ENCODE measurements at regions not wholly inside any gene's neighbourhood (a gene's known extent, or its start where the extent isn't known, plus 50 kb on each side); places are given as distances from the start of the nearest gene placed in this dataset.

GRCh38 chr13:109999659-110000533, 213.5 kb upstream of the IRS2 start:
- no peak for TF ChIP-seq CTCF (IDR thresholded peaks at IDR 0.05)
- no peak for TF ChIP-seq PBX3 (IDR thresholded peaks at IDR 0.05)
- TF ChIP-seq RCOR1 (IDR thresholded peaks at IDR 0.05; ENCODE audit: low read depth, low read length): no peak
- TF ChIP-seq SMC3 (IDR thresholded peaks at IDR 0.05): no peak
- TF ChIP-seq POLR2A (IDR thresholded peaks at IDR 0.05; ENCODE audit: low read length): no peak
- TF ChIP-seq USF2 (IDR thresholded peaks at IDR 0.05): no peak
- no peak for TF ChIP-seq CHD2 (IDR thresholded peaks at IDR 0.05; ENCODE audit: low read length, partially characterized antibody)
- TF ChIP-seq MAX (IDR thresholded peaks at IDR 0.05): no peak
- no peak for TF ChIP-seq RAD21 (conservative IDR thresholded peaks at IDR 0.05 in 1 of 2, IDR thresholded peaks at IDR 0.05 in 1 of 2)

Measured in A549 (cell line).